HG03457 (cell line): ENCODE measurements at regions not wholly inside any gene's neighbourhood (a gene's known extent, or its start where the extent isn't known, plus 50 kb on each side); places are given as distances from the start of the nearest gene placed in this dataset.

Experiments used
- ATAC-seq: cut with Tn5 transposase; IDR thresholded peaks from one replicate; pipeline ENCODE4 v1.9.1; 2021; ENCODE audit warnings: moderate number of reproducible peaks; ENCODE audit not compliant: unreplicated experiment

DNA sequence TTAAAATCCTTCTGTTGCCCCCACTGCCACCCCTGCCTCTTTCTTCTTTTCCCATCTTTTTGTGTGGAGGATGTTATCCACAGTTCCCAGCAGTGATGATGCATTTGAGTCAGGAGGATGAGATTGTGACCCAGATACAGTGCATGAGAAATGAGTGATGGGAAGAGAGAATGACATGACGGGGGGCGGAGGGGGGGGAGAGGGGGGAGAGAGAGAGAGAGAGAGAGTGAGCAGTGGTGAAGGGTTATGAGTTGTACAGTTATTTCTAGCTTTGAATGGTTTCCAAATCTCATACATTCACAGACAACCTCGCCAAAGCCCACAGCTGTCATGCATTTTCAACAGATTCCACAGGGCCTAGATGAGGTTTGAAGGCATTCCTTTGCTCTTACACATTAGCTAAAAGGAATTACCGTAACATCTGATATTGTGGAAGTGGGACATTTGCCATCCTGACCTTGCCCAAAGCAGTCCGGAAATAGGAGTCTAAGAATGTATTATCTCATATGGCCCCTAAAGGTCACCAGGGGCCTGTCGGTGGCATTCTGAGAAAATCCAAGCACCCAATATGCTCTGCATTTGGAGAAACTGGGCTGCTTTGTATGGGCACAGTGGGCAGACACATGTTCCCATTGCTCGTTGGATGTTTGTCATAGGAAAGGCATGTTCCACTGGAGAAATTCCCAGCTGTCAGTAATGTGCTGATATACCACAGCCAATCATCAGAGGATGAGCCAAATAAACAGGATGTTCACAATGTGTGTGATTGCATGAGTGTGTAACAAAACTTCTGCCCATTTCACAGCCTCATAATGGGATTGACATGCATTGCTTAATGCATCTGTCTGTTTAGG, 435.8 kb downstream of the SPRY1 start:
- ATAC-seq, result no peak

GRCh38 chr4:123833171-123833643, 436.6 kb downstream of the SPRY1 start:
- ATAC-seq, result no peak

DNA sequence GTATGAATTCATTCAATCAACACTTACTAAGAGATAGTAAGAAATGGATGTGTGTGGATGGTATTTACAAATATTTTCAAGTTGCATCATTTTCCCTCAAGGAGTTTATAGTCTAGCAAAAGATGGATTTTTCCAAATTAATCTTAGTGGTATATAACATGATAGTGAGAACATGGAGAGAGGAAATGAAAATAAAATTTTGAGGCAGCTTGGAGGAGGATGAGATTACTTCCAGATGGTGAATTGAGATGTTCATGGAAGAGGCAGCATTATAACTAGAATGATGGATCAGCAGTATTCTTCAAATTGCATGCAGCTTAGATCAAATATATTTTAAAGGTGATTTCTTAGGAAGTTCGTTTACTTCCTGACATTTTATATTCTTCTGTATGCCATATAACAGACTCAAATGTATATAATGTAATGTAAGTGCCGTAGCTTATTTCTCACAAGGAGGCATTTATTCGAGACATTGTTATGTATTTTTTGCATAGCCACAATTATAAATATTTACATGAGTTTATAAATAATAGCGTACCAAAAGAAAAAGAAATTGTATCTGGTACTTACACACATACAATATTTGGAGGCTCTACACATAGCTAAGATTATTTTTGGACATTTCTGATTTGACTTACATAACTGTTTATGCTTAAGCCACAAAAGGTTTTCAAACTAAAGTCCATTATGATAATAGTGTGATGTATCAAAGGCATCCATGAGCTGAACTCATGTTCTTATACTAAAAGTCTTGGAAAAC, 439.4 kb downstream of the SPRY1 start:
- ATAC-seq, result no peak

- no peak for ATAC-seq
These were observed 440.4 kb downstream of the SPRY1 start for GRCh38 chr4:123836851-123837595.

DNA sequence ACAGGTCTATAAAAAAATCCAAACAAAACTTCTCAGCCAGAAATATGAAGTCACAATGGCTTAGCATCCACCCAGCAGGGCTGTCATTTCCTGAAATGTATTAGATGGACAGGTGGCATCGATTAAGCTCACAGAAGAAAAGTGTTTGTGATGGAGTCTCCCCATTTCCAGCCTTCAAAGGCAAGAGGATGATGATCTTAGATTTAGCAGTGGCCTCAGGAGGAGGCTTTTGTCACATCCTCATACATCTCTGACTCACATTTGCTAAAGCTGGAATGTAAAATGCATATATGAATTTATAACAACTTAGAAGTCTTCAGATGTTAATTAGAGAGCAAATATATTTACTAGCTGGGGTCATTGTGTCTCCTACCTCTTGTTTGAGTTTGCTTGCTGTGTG, 441.9 kb downstream of the SPRY1 start:
- ATAC-seq, result no peak

- no peak for ATAC-seq
These were observed 443.6 kb downstream of the SPRY1 start for GRCh38 chr4:123840197-123840596.

GRCh38 chr4:123841447-123842121, 445.0 kb downstream of the SPRY1 start:
- ATAC-seq, result no peak

DNA sequence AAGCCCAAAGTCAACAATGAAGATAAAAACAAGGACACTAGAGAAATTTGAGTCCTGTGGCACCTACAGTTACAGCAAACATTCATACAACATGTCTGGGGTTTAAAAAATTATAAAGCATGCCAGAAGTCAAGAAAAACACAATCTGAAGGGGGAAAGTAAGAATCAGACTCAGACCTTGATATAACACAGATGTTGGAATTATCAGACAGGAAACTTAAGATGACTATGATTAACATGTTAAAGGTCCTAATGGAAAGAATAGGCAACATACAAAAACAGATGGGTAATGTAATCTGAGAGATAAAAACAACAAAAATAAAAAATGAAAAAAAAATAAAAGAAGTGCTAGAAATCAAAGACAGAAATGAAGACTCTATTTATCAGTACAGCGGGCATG, 446.5 kb downstream of the SPRY1 start:
- ATAC-seq, result no peak

DNA sequence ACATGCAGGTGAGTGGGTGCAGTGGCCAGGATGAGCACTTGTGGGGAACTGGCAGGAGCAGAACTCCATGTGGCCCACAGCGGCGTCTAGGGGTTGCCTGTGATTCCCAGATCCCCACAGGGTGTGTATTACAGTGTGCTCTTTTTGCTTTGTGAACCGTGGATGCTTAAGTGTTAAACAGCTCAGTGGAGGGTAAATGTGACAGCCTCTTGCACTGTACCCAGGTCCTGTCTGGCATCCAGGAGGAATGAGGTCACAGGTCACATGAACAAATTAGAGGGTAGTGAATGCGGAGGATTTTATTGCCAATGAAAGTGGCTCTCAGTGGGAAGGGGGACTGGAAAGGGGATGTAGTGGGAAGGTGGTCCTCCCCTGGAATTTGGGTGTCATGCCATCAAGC, 447.8 kb downstream of the SPRY1 start:
- ATAC-seq, result no peak

GRCh38 chr4:123846092-123846491, 449.5 kb downstream of the SPRY1 start:
- ATAC-seq, result no peak

GRCh38 chr4:123846561-123846960, 450.0 kb downstream of the SPRY1 start:
- ATAC-seq, result no peak

DNA sequence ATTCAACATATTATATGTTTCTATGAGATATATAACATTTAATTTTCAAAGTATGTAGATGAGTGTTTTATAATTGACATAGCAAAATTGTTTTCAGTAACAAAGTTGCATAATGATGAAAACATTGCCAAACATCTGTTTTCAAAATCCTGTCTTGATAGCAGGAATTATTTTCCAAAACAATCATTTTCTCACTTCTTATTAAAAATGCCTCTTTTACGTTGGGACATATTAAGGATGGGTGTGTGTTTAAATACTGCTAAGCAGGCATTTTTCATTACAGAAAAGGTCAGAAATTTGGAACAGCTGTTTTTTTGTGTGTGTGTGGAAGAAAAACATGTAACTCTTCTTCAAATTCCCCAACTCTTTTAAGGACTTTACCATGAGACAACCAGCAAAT, 452.0 kb downstream of the SPRY1 start:
- no peak for ATAC-seq

DNA sequence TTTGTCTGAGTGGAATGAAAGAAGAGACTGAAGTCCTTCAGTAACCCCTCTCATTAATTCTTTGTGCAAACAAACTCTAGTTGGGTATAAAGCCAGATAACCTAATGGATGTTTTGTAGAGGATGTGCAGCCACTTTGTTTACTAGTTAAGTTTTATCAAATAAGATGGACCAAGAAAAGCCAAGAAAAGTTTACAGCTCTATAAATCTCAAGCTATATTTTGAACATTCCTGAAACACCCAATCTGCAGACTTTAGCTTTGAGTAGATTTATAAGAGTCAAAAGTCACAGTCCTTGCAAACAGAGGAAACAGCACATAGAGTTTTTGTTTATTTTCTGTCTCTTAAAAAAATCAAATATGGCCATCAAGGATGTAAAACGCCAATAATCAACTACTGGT, 452.9 kb downstream of the SPRY1 start:
- no peak for ATAC-seq

GRCh38 chr4:123851521-123851920, 454.9 kb downstream of the SPRY1 start:
- ATAC-seq, result no peak

DNA sequence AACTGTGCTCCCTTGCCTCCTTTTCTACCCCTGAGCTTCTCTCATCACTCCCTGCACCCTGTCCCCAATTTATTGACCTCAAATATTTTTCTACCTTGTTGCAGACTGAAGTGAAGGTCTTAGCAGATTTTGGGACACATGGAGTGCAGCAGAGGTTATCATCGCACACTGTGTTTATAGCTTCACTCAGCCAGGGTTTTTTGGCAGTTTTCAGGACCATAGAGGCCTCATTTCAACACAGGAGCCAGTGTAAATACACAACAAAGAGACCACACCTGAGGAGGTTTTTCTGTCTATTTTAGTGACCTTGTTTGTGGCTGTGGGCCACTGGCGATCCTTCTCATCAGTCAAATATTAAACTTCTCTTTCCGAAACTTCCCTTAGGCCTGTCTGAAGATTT, 457.1 kb downstream of the SPRY1 start:
- ATAC-seq, result no peak

DNA sequence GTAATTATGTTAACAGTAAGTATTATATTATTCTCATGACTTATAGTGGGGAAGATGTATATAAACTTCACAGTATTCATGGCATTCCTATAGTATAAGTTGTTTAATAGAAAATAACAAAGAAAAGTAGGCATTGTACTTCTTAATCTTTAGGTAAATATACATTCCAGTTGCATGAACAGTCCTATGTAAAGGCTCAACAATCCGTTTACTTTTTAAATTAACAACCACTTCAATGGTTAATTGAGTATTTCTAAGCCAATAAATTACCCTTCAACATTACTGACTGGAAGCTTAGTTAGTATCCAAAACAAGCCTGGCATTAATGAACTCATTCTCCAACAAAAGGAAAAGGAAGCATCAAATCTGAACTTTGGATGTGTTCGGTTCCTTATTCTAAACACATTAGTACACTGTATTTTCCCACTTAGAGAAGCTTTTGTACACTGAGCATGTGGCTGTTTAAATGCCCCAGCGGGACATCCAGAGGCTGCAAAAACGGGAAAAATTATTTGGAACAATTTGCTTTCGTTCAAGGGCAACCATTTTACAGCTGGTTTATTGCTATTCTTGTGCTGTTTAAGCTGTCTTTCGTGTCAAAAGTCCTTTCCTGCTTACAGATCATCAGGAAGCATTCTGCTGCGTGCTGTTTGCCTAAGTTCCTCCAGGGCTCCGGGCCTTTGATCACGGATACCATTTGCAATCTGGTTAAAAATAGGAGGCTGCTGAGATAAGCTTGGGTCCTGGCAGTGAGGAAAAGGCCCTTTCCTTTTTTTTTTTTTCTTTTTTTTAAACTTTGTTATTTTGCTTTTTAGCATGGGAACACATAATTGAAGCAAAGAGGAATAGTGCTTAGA, 460.3 kb downstream of the SPRY1 start:
- no peak for ATAC-seq

- ATAC-seq, result no peak
These were observed 461.9 kb downstream of the SPRY1 start for GRCh38 chr4:123858465-123858864.

DNA sequence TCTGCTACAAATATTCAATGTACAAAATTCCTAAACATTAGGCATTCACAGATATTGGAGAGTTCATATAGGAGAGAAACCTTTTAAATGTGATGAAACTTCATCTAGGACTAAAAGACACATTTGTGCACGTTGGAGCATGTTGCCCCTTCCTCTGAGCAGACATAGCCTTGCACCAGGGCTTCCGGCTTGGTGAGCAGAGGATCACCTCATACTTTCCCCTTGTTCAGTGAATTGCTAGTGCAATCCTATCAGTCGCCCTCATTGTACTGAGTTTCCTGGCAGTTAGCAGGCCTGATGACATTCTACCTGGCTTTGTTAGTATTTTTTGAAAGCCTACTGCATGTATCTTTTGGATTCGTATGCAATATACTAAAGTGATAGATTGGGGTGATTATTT, 466.2 kb downstream of the SPRY1 start:
- no peak for ATAC-seq

- no peak for ATAC-seq
These were observed 470.2 kb downstream of the SPRY1 start for GRCh38 chr4:123866796-123867195.
